H9 (cell line): ENCODE measurements at regions not wholly inside any gene's neighbourhood (a gene's known extent, or its start where the extent isn't known, plus 50 kb on each side); places are given as distances from the start of the nearest gene placed in this dataset.

ENCODE experiments used
- DNase-seq: peaks from one replicate; pipeline ENCODE4 v3.0.0-alpha.2; 2017
- H2AFZ ChIP-seq: one replicate; pipeline ENCODE4 v1.6.1; 2013; ENCODE audit warnings: mild to moderate bottlenecking, low read length, control low read depth, moderate library complexity
- H2AK5ac ChIP-seq: 2 replicates; pipeline ENCODE4 v1.6.1; 2013; ENCODE audit warnings: low read length, control low read depth, mixed read lengths; ENCODE audit not compliant: insufficient read length
- H2BK120ac ChIP-seq: one replicate; pipeline ENCODE4 v1.6.1; 2013; ENCODE audit warnings: low read depth, mild to moderate bottlenecking, low read length, control low read depth, inconsistent platforms; ENCODE audit not compliant: poor library complexity, severe bottlenecking
- H2BK12ac ChIP-seq: 2 replicates; pipeline ENCODE4 v1.6.1; 2013; ENCODE audit warnings: low read length, control low read depth, mixed read lengths, low read depth; ENCODE audit not compliant: insufficient read length
- H2BK15ac ChIP-seq: 2 replicates; pipeline ENCODE4 v1.6.1; 2013; ENCODE audit warnings: low read depth, low read length, control low read depth
- H2BK20ac ChIP-seq: one replicate; pipeline ENCODE4 v1.6.1; 2013; ENCODE audit warnings: low read depth, mild to moderate bottlenecking, low read length, control low read depth, inconsistent platforms; ENCODE audit not compliant: poor library complexity, severe bottlenecking
- H2BK5ac ChIP-seq: 2 replicates; pipeline ENCODE4 v1.6.1; 2013; ENCODE audit warnings: low read length, control low read depth, mixed read lengths; ENCODE audit not compliant: insufficient read length
- H3K14ac ChIP-seq: 2 replicates; pipeline ENCODE4 v1.6.1; 2013; ENCODE audit warnings: low read length, control low read depth; ENCODE audit not compliant: insufficient read depth
- H3K18ac ChIP-seq: 2 replicates; pipeline ENCODE4 v1.6.1; 2013; ENCODE audit warnings: low read depth, mild to moderate bottlenecking, mixed read lengths, low read length, control low read depth; ENCODE audit not compliant: insufficient read length
- H3K23ac ChIP-seq: 2 replicates; pipeline ENCODE4 v1.6.1; 2013; ENCODE audit warnings: low read length, control low read depth, mixed read lengths, low read depth; ENCODE audit not compliant: insufficient read length
- H3K23me2 ChIP-seq: 2 replicates; pipeline ENCODE4 v1.6.1; 2013; ENCODE audit warnings: low read depth, mild to moderate bottlenecking, mixed read lengths, low read length, control low read depth; ENCODE audit not compliant: insufficient read length, poor library complexity, severe bottlenecking
- H3K27ac ChIP-seq: 2 replicates; pipeline ENCODE4 v1.5.1; 2013; ENCODE audit warnings: low read length, control low read depth, mixed read lengths, low read depth; ENCODE audit not compliant: insufficient read length
- H3K27me3 ChIP-seq: 2 replicates; pipeline ENCODE4 v1.6.1; 2013; ENCODE audit warnings: low read length, control low read depth, inconsistent platforms; ENCODE audit not compliant: insufficient read depth
- H3K4ac ChIP-seq: 2 replicates; pipeline ENCODE4 v1.6.1; 2013; ENCODE audit warnings: low read depth, mild to moderate bottlenecking, control low read depth, inconsistent platforms, low read length, moderate library complexity
- H3K4me1 ChIP-seq: 2 replicates; pipeline ENCODE4 v1.6.1; 2013; ENCODE audit warnings: low read length, control low read depth, inconsistent platforms; ENCODE audit not compliant: insufficient read depth
- H3K4me2 ChIP-seq: 2 replicates; pipeline ENCODE4 v1.6.1; 2013; ENCODE audit warnings: low read length, control low read depth, mixed read lengths; ENCODE audit not compliant: insufficient read length, insufficient read depth
- H3K56ac ChIP-seq: 2 replicates; pipeline ENCODE4 v1.6.1; 2013; ENCODE audit warnings: low read depth, mild to moderate bottlenecking, mixed read lengths, low read length, control low read depth; ENCODE audit not compliant: insufficient read length
- H3K79me1 ChIP-seq: 2 replicates; pipeline ENCODE4 v1.6.1; 2013; ENCODE audit warnings: low read depth, mild to moderate bottlenecking, moderate library complexity, low read length, control low read depth, inconsistent platforms; ENCODE audit not compliant: insufficient read depth, poor library complexity, severe bottlenecking
- H3K79me2 ChIP-seq: 2 replicates; pipeline ENCODE4 v1.6.1; 2013; ENCODE audit warnings: low read length, control low read depth, inconsistent platforms; ENCODE audit not compliant: insufficient read depth
- H3K9ac ChIP-seq: 2 replicates; pipeline ENCODE4 v1.6.1; 2013; ENCODE audit warnings: low read length, control low read depth, mixed read lengths; ENCODE audit not compliant: insufficient read length; ENCODE audit errors: extremely low read depth
- H3K9me3 ChIP-seq: one replicate; pipeline ENCODE4 v1.6.1; 2013; ENCODE audit warnings: low read depth, low read length, inconsistent platforms; ENCODE audit not compliant: control insufficient read depth
- H3T11ph ChIP-seq: one replicate; pipeline ENCODE4 v1.6.1; 2013; ENCODE audit warnings: mild to moderate bottlenecking, low read length, control low read depth, inconsistent platforms
- H4K20me1 ChIP-seq: one replicate; pipeline ENCODE4 v1.6.1; 2013; ENCODE audit not compliant: control insufficient read depth, insufficient read length, insufficient read depth
- H4K5ac ChIP-seq: 2 replicates; pipeline ENCODE4 v1.6.1; 2013; ENCODE audit warnings: low read depth, mild to moderate bottlenecking, mixed read lengths, low read length, control low read depth; ENCODE audit not compliant: insufficient read length
- H4K8ac ChIP-seq: replicated peaks from 2 replicates; pipeline ENCODE4 v1.6.1; 2013; ENCODE audit warnings: low read length, control low read depth, mixed read lengths, low read depth; ENCODE audit not compliant: insufficient read length
- H4K91ac ChIP-seq: 2 replicates; pipeline ENCODE4 v1.6.1; 2013; ENCODE audit warnings: low read depth, mild to moderate bottlenecking, moderate library complexity, mixed read lengths, low read length, control low read depth; ENCODE audit not compliant: insufficient read length
- H3K27ac Mint-ChIP-seq, 3 experiments: 2 replicates in 2 of 3; 3 replicates in 1 of 3; pipeline ENCODE4 v1.8.0; 2020 to 2021; ENCODE audit warnings: mixed read lengths in 3 of 3, mild to moderate bottlenecking in 1 of 3, moderate library complexity in 1 of 3
- H3K27me3 Mint-ChIP-seq: 2 replicates; pipeline ENCODE4 v1.8.0; 2021; ENCODE audit warnings: low read depth, mild to moderate bottlenecking, moderate library complexity, mixed read lengths
- H3K36me3 Mint-ChIP-seq, 3 experiments: 2 replicates in 2 of 3; 3 replicates in 1 of 3; pipeline ENCODE4 v1.8.0; 2020 to 2021; ENCODE audit warnings: low read depth in 3 of 3, mixed read lengths in 3 of 3; ENCODE audit not compliant: insufficient read depth in 1 of 3
- H3K4me1 Mint-ChIP-seq, 2 experiments: 2 replicates each; pipeline ENCODE4 v1.8.0; 2020; ENCODE audit warnings: mixed read lengths in 2 of 2
- H3K4me3 Mint-ChIP-seq, 2 experiments: 2 replicates in 1 of 2; 3 replicates in 1 of 2; pipeline ENCODE4 v1.8.0; 2020 to 2021; ENCODE audit warnings: mild to moderate bottlenecking in 2 of 2, mixed read lengths in 2 of 2, moderate library complexity in 1 of 2
- H3K9me3 Mint-ChIP-seq, 2 experiments: 2 replicates in 1 of 2; 3 replicates in 1 of 2; pipeline ENCODE4 v1.8.0; 2020; ENCODE audit warnings: mild to moderate bottlenecking in 2 of 2, mixed read lengths in 2 of 2, moderate library complexity in 1 of 2
- CTCF ChIP-seq: fragments of 200-600 bp; sonication (generic); conservative IDR thresholded peaks from 3 replicates; pipeline ENCODE4 v1.8.0; 2021; ENCODE audit warnings: antibody characterized with exemption, mild to moderate bottlenecking

GRCh38 chr21:38145104-38145503 is 111.7 kb upstream of the KCNJ15 start:
- Histone ChIP-seq H2BK15ac (no peak overlapping the region), H3K14ac (no peak overlapping the region), H2BK12ac (no peak overlapping the region), H3K79me1 (no peaks in the 10 kb centered on the region), H4K91ac (no peak overlapping the region), H2AK5ac (no peak overlapping the region), H4K20me1 (no peaks in the 10 kb centered on the region), H3K4me1 (no peaks in the 10 kb centered on the region), H3K79me2 (no peaks in the 10 kb centered on the region), H2BK20ac (no peak overlapping the region), H3K4me2 (no peak overlapping the region), H3K18ac (no peak overlapping the region), H3K23me2 (no peaks in the 10 kb centered on the region), H4K8ac (no peak overlapping the region), H3K27me3 (no peaks in the 10 kb centered on the region), H3K4ac (no peak overlapping the region), H2BK120ac (no peak overlapping the region), H3K27ac (no peak overlapping the region), H2BK5ac (no peak overlapping the region), H3K23ac (no peak overlapping the region), H2AFZ (no peak overlapping the region), H3K56ac (no peak overlapping the region), H3T11ph (no peak overlapping the region), H4K5ac (no peak overlapping the region), H3K9me3 (no peaks in the 10 kb centered on the region), H3K9ac (no peak overlapping the region)
- TF ChIP-seq CTCF: no peak
- DNase-seq: no peak
- Mint-ChIP-seq H3K27me3 (peaks cover 1% of the 10 kb centered on the region), H3K4me3 (no peak overlapping the region), H3K36me3 (peaks cover 4 to 7% (median 4%) of the 10 kb centered on the region in 3 experiments; a peak in 5 of 7 replicates), H3K9me3 (peaks cover 12 to 14% of the 10 kb centered on the region in 2 experiments), H3K27ac (no peak overlapping the region), H3K4me1 (peaks cover 2 to 8% of the 10 kb centered on the region in 2 experiments; a peak in 2 of 4 replicates)
